Neural cell (in vitro differentiated cells): ENCODE measurements at regions not wholly inside any gene's neighbourhood (a gene's known extent, or its start where the extent isn't known, plus 50 kb on each side); places are given as distances from the start of the nearest gene placed in this dataset.

Experiments
- H2AFZ ChIP-seq: fragments of 200-600, 300-800 bp; sonication (generic), shearing (Covaris generic); 2 replicates; pipeline ENCODE4 v1.6.0; 2014; ENCODE audit warnings: low read depth, mild to moderate bottlenecking, antibody characterized with exemption, low read length, moderate library complexity
- H3F3A ChIP-seq: fragments of 200-600 bp; shearing (Covaris generic); 2 replicates; pipeline ENCODE4 v1.6.1; 2016; ENCODE audit warnings: mild to moderate bottlenecking, moderate library complexity, mixed read lengths, antibody characterized with exemption, low read length; ENCODE audit not compliant: insufficient read depth, poor library complexity, severe bottlenecking
- H3K27ac ChIP-seq: fragments of 200-600, 300-800 bp; sonication (generic), shearing (Covaris generic); 2 replicates; pipeline ENCODE4 v1.5.1; 2014; ENCODE audit warnings: mild to moderate bottlenecking, low read length, moderate library complexity
- H3K27me3 ChIP-seq: fragments of 300-800, 200-600 bp; sonication (generic), shearing (Covaris generic); 2 replicates; pipeline ENCODE4 v1.6.0; 2014; ENCODE audit warnings: mild to moderate bottlenecking, low read depth, low read length, moderate library complexity; ENCODE audit not compliant: insufficient read depth
- H3K36me3 ChIP-seq: fragments of 300-800, 200-600 bp; sonication (generic), shearing (Covaris generic); 2 replicates; pipeline ENCODE4 v1.5.1; 2014; ENCODE audit warnings: mild to moderate bottlenecking, antibody characterized with exemption, low read length, moderate library complexity; ENCODE audit not compliant: insufficient read depth
- H3K4me2 ChIP-seq: fragments of 300-800, 200-600 bp; sonication (generic), shearing (Covaris generic); 2 replicates; pipeline ENCODE4 v1.6.0; 2014; ENCODE audit warnings: mild to moderate bottlenecking, low read length
- H3K4me3 ChIP-seq: fragments of 300-800, 200-600 bp; sonication (generic), shearing (Covaris generic); 2 replicates; pipeline ENCODE4 v1.5.1; 2014; ENCODE audit warnings: mild to moderate bottlenecking, low read length, moderate library complexity
- H3K79me2 ChIP-seq: fragments of 200-600 bp; shearing (Covaris generic); replicated peaks from 2 replicates; pipeline ENCODE4 v1.6.0; 2014; ENCODE audit warnings: mild to moderate bottlenecking, low read length, moderate library complexity; ENCODE audit not compliant: insufficient read depth
- H3K9ac ChIP-seq: fragments of 300-800, 200-600 bp; sonication (generic), shearing (Covaris generic); 2 replicates; pipeline ENCODE4 v1.6.1; 2016; ENCODE audit warnings: mild to moderate bottlenecking, low read length, mixed read lengths
- H3K9me2 ChIP-seq: fragments of 200-600 bp; shearing (Covaris generic); 2 replicates; pipeline ENCODE4 v1.6.1; 2016; ENCODE audit warnings: mild to moderate bottlenecking, low read length, mixed read lengths; ENCODE audit not compliant: insufficient read depth
- H3K9me3 ChIP-seq: fragments of 200-600, 300-800 bp; sonication (generic), shearing (Covaris generic); 2 replicates; pipeline ENCODE4 v1.6.1; 2016; ENCODE audit warnings: mild to moderate bottlenecking, mixed run types, low read length, moderate library complexity, mixed read lengths
- H4K20me1 ChIP-seq: fragments of 200-600 bp; shearing (Covaris generic); 2 replicates; pipeline ENCODE4 v1.6.1; 2016; ENCODE audit warnings: mild to moderate bottlenecking, mixed run types; ENCODE audit not compliant: insufficient read depth
- CTCF ChIP-seq: fragments of 450-650 bp; IDR thresholded peaks from 2 replicates; pipeline ENCODE4 v1.5.1; 2014; ENCODE audit warnings: antibody characterized with exemption, mild to moderate bottlenecking, moderate library complexity; ENCODE audit not compliant: poor library complexity, severe bottlenecking
- EP300 ChIP-seq: fragments of 450-650 bp; conservative IDR thresholded peaks from 2 replicates; pipeline ENCODE4 v1.6.1; 2014; ENCODE audit warnings: antibody characterized with exemption, mild to moderate bottlenecking, moderate library complexity; ENCODE audit not compliant: poor library complexity, severe bottlenecking
- EZH2 ChIP-seq: fragments of 200-600, 300-800 bp; shearing (Covaris generic), sonication (generic); IDR thresholded peaks from 2 replicates; pipeline ENCODE4 v1.6.1; 2014; ENCODE audit warnings: antibody characterized with exemption, low read length, borderline replicate concordance, mild to moderate bottlenecking; ENCODE audit not compliant: insufficient read depth, poor library complexity, severe bottlenecking
- MXI1 ChIP-seq: fragments of 450-650 bp; conservative IDR thresholded peaks from 2 replicates; pipeline ENCODE4 v1.6.1; 2014; ENCODE audit warnings: antibody characterized with exemption, mild to moderate bottlenecking; ENCODE audit not compliant: poor library complexity, severe bottlenecking
- POLR2AphosphoS5 ChIP-seq: IDR thresholded peaks from 2 replicates; pipeline ENCODE4 v1.6.1; 2012
- RAD21 ChIP-seq: fragments of 450-650 bp; conservative IDR thresholded peaks from 2 replicates; pipeline ENCODE4 v1.6.1; 2014; ENCODE audit warnings: antibody characterized with exemption, mild to moderate bottlenecking, moderate library complexity
- REST ChIP-seq: IDR thresholded peaks from 2 replicates; pipeline ENCODE4 v1.6.1; 2012; ENCODE audit warnings: borderline replicate concordance
- SMC3 ChIP-seq: fragments of 450-650 bp; conservative IDR thresholded peaks from 2 replicates; pipeline ENCODE4 v1.6.1; 2014; ENCODE audit warnings: antibody characterized with exemption, mild to moderate bottlenecking, moderate library complexity; ENCODE audit not compliant: poor library complexity
- TAF1 ChIP-seq: IDR thresholded peaks from 2 replicates; pipeline ENCODE4 v1.6.1; 2012; ENCODE audit warnings: low read depth

- no peaks in the 10 kb centered on the region for H4K20me1 ChIP-seq
- H2AFZ ChIP-seq: no peak overlapping the region
- no peak overlapping the region for H3K4me2 ChIP-seq
- no peak overlapping the region for H3K9ac ChIP-seq
- H3K27me3 ChIP-seq: peaks cover 15% of the 10 kb centered on the region
- H3K4me3 ChIP-seq: no peak overlapping the region
- no peaks in the 10 kb centered on the region for H3K9me3 ChIP-seq
- peaks cover 2% of the 10 kb centered on the region for H3F3A ChIP-seq
- H3K79me2 ChIP-seq: no peaks in the 10 kb centered on the region
- H3K27ac ChIP-seq: no peak overlapping the region
- TF ChIP-seq CTCF (no peak), TAF1 (no peak), RAD21 (no peak), SMC3 (no peak), POLR2AphosphoS5 (no peak), REST (no peak), MXI1 (no peak), EZH2 (no peak), EP300 (no peak)
- H3K9me2 ChIP-seq: no peaks in the 10 kb centered on the region
- H3K36me3 ChIP-seq: no peaks in the 10 kb centered on the region
Measured at GRCh38 chr5:1642621-1643061, 118.9 kb upstream of the LPCAT1 start.

- Histone ChIP-seq H4K20me1 (no peaks in the 10 kb centered on the region), H2AFZ (no peak overlapping the region), H3K36me3 (no peaks in the 10 kb centered on the region), H3K27ac (no peak overlapping the region), H3F3A (peaks cover 2% of the 10 kb centered on the region), H3K9ac (no peak overlapping the region), H3K9me3 (no peaks in the 10 kb centered on the region), H3K27me3 (peaks cover 15% of the 10 kb centered on the region), H3K4me2 (no peak overlapping the region), H3K4me3 (no peak overlapping the region), H3K79me2 (no peaks in the 10 kb centered on the region), H3K9me2 (no peaks in the 10 kb centered on the region)
- TF ChIP-seq EZH2: no peak
- no peak for TF ChIP-seq MXI1
- TF ChIP-seq REST: no peak
- no peak for TF ChIP-seq SMC3
- TF ChIP-seq CTCF: no peak
- TF ChIP-seq POLR2AphosphoS5: no peak
- no peak for TF ChIP-seq EP300
- no peak for TF ChIP-seq TAF1
- no peak for TF ChIP-seq RAD21
Measured at GRCh38 chr5:1642221-1642620, 118.5 kb upstream of the LPCAT1 start.
